ENCODE measurements at regions not wholly inside any gene's neighbourhood (a gene's known extent, or its start where the extent isn't known, plus 50 kb on each side); places are given as distances from the start of the nearest gene placed in this dataset.

DNA sequence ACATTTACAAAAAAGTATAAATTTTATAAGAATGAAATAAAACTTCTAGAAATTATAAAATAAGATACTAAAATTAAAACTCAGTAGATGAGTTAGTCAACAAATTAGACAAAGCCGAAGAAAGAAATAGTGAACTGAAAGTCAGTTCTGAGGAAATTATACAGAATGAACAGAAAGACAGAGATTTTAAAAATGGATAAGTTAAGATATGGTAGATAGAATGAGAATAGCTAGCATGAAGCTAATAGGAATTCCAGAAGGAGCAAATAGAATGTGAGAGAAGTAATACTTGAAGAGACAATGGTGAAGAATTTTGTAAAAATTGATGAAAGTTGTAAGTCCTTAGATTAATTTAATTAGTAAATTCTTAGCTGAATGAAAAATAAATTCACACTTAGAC, 430.4 kb upstream of the RUNX1 start:
- no peak overlapping the region for H2AFZ ChIP-seq (ENCODE audit: low read length)
- no peaks in the 10 kb centered on the region for H3K36me3 ChIP-seq (replicated peaks in 1 of 2; ENCODE audit: control insufficient read depth in 1 of 2, insufficient read depth in 2 of 2, low read length in 2 of 2)
- no peak overlapping the region for H3K9ac ChIP-seq (ENCODE audit: insufficient read depth, low read depth, low read length)
- H3K9me3 ChIP-seq (ENCODE audit: low read length) = no peaks in the 10 kb centered on the region
- in situ Hi-C loops (cut with HindIII; ENCODE audit: extremely low pct_ligation_motif_present, low pct_unique_long_range_greater_than_20kb) = no loop called here
- no peak overlapping the region for H3K27ac ChIP-seq (ENCODE audit: extremely low read length, insufficient read depth, low read length)
- FAIRE-seq (no peak), DNase-seq (ENCODE audit: low spot score) (no peak), ATAC-seq (no peak)
- POLR2A ChIA-PET = no interaction called here
- H3K4me2 ChIP-seq (ENCODE audit: low read depth, low read length) = no peak overlapping the region
- CTCF ChIA-PET (ENCODE audit: low intra/inter-chr PET ratio, low total read pairs) = no interaction called here
- no peaks in the 10 kb centered on the region for H4K20me1 ChIP-seq (ENCODE audit: insufficient read depth, low read length)
- WGBS (ENCODE audit: low lambda C conversion rate) = 88% methylated on average over 1 of the region's 1 CpG
- no peak for TF ChIP-seq ZNF44 (CRISPR knock-in tag; IDR thresholded peaks at IDR 0.05)
- no peak for TF ChIP-seq FOXP1 (IDR thresholded peaks at IDR 0.05)
- no peak for TF ChIP-seq FOXP1 (CRISPR knock-in tag; IDR thresholded peaks at IDR 0.05)
- TF ChIP-seq GTF3A (CRISPR knock-in tag; conservative IDR thresholded peaks at IDR 0.05) = no peak
- TF ChIP-seq, protein P1, sequence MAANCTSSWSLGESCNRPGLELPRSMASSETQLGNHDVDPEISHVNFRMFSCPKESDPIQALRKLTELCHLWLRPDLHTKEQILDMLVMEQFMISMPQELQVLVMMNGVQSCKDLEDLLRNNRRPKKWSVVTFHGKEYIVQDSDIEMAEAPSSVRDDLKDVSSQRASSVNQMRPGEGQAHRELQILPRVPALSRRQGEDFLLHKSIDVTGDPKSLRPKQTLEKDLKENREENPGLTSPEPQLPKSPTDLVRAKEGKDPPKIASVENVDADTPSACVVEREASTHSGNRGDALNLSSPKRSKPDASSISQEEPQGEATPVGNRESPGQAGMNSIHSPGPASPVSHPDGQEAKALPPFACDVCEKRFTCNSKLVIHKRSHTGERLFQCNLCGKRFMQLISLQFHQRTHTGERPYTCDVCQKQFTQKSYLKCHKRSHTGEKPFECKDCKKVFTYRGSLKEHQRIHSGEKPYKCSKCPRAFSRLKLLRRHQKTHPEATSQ (CRISPR knock-in tag; IDR thresholded peaks at IDR 0.05; ENCODE audit: borderline replicate concordance) = no peak
- no peaks in the 10 kb centered on the region for H3K79me2 ChIP-seq (ENCODE audit: insufficient read depth, low read length)
- no peak overlapping the region for H3K4me3 ChIP-seq (replicated peaks in 1 of 3; ENCODE audit: insufficient read depth in 1 of 3, low read depth in 2 of 3, low read length in 3 of 3)
- H3K27me3 ChIP-seq (ENCODE audit: control insufficient read depth in 1 of 2, insufficient read depth in 2 of 2, low read length in 2 of 2) = no peaks in the 10 kb centered on the region
- BruUV-seq (replicated peaks) = no TSS peak
- H3K4me1 ChIP-seq (ENCODE audit: insufficient read depth, low read length) = no peaks in the 10 kb centered on the region
- intact Hi-C loops (cut with micrococcal nuclease; ENCODE audit: unreplicated experiment) = no loop called here

GRCh38 chr21:35479065-35479448, 430.0 kb upstream of the RUNX1 start:
- no TSS peak for BruUV-seq (replicated peaks)
- no peaks in the 10 kb centered on the region for H3K36me3 ChIP-seq (replicated peaks in 1 of 2; ENCODE audit: control insufficient read depth in 1 of 2, insufficient read depth in 2 of 2, low read length in 2 of 2)
- no peaks in the 10 kb centered on the region for H3K4me1 ChIP-seq (ENCODE audit: insufficient read depth, low read length)
- intact Hi-C loops (cut with micrococcal nuclease; ENCODE audit: unreplicated experiment) (no loop called here), in situ Hi-C loops (cut with HindIII; ENCODE audit: extremely low pct_ligation_motif_present, low pct_unique_long_range_greater_than_20kb) (no loop called here)
- POLR2A ChIA-PET = no interaction called here
- no peaks in the 10 kb centered on the region for H3K9me3 ChIP-seq (ENCODE audit: low read length)
- no peak overlapping the region for H2AFZ ChIP-seq (ENCODE audit: low read length)
- no peak overlapping the region for H3K27ac ChIP-seq (ENCODE audit: extremely low read length, insufficient read depth, low read length)
- no peak overlapping the region for H3K4me2 ChIP-seq (ENCODE audit: low read depth, low read length)
- H3K4me3 ChIP-seq (replicated peaks in 1 of 3; ENCODE audit: insufficient read depth in 1 of 3, low read depth in 2 of 3, low read length in 3 of 3) = no peak overlapping the region
- no peaks in the 10 kb centered on the region for H4K20me1 ChIP-seq (ENCODE audit: insufficient read depth, low read length)
- FAIRE-seq = no peak
- no peaks in the 10 kb centered on the region for H3K79me2 ChIP-seq (ENCODE audit: insufficient read depth, low read length)
- CTCF ChIA-PET (ENCODE audit: low intra/inter-chr PET ratio, low total read pairs) = no interaction called here
- H3K9ac ChIP-seq (ENCODE audit: insufficient read depth, low read depth, low read length) = no peak overlapping the region
- H3K27me3 ChIP-seq (ENCODE audit: control insufficient read depth in 1 of 2, insufficient read depth in 2 of 2, low read length in 2 of 2) = no peaks in the 10 kb centered on the region
- no peak for DNase-seq (ENCODE audit: low spot score)
- no peak for ATAC-seq
- TF ChIP-seq ARNTL (CRISPR knock-in tag; IDR thresholded peaks at IDR 0.05) (no peak), ZNF143 (CRISPR knock-in tag; IDR thresholded peaks at IDR 0.05) (no peak), XRCC5 (optimal IDR thresholded peaks at IDR 0.05; ENCODE audit: low read length) (no peak), ATRX (CRISPR knock-in tag; IDR thresholded peaks at IDR 0.05; ENCODE audit: borderline replicate concordance) (no peak), KAT2B (IDR thresholded peaks at IDR 0.05; ENCODE audit: borderline replicate concordance, low read depth, low read length) (no peak), TOPORS (CRISPR knock-in tag; IDR thresholded peaks at IDR 0.05) (no peak), SIN3A (IDR thresholded peaks at IDR 0.05; ENCODE audit: borderline replicate concordance, low read depth, low read length) (no peak), CC2D1A (CRISPR knock-in tag; IDR thresholded peaks at IDR 0.05) (no peak), STAT5B (CRISPR knock-in tag; IDR thresholded peaks at IDR 0.05) (no peak), RFX3 (CRISPR knock-in tag; IDR thresholded peaks at IDR 0.05) (no peak), MYNN (CRISPR knock-in tag; IDR thresholded peaks at IDR 0.05; ENCODE audit: low read depth) (no peak), TSC22D2 (CRISPR knock-in tag; IDR thresholded peaks at IDR 0.05; ENCODE audit: borderline replicate concordance) (no peak), TRIM24 (CRISPR knock-in tag; IDR thresholded peaks at IDR 0.05) (no peak), ZNF724P (CRISPR knock-in tag; IDR thresholded peaks at IDR 0.05; ENCODE audit: borderline replicate concordance) (no peak), THRA (CRISPR knock-in tag; IDR thresholded peaks at IDR 0.05; ENCODE audit: borderline replicate concordance) (no peak), SOX5 (CRISPR knock-in tag; IDR thresholded peaks at IDR 0.05; ENCODE audit: borderline replicate concordance) (no peak)

All from HepG2 (cell line).